ENCODE measurements at regions not wholly inside any gene's neighbourhood (a gene's known extent, or its start where the extent isn't known, plus 50 kb on each side); places are given as distances from the start of the nearest gene placed in this dataset.

DNA sequence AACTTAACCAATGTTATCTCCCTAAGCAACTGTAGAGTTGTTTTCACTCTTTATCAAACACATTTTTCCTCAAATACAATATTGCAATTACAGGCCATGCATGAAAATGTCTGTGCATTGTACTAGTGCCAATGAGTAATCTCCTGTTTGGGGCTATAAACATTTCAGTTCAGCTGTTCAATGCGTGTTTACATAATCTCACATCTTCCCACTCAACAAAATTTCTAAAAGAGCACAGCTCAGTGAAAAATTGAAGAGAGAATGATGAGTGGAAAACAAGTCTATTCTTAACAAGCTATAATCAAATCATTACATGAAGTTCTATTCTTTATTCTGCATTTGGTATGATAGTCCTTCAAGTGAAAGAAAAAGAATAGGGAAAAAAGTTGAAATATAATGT lies 780.5 kb upstream of the CDH9 start:
- Histone ChIP-seq H3K4me2 (no peak overlapping the region), H3K27ac (ENCODE audit: low read depth in 2 of 2, low read length in 1 of 2) (no peak overlapping the region), H3K36me3 (replicated peaks in 1 of 2; ENCODE audit: control insufficient read depth in 1 of 2, insufficient read depth in 2 of 2, low read length in 1 of 2) (no peaks in the 10 kb centered on the region), H3K27me3 (ENCODE audit: insufficient read depth) (no peaks in the 10 kb centered on the region), H2AFZ (ENCODE audit: low read depth) (no peak overlapping the region), H3K4me3 (ENCODE audit: low read depth in 2 of 2, low read length in 1 of 2) (no peak overlapping the region), H4K20me1 (ENCODE audit: insufficient read depth) (no peaks in the 10 kb centered on the region), H3K9me2 (no peaks in the 10 kb centered on the region), H3K9ac (no peak overlapping the region), H3K9me3 (no peaks in the 10 kb centered on the region), H3K4me1 (ENCODE audit: control insufficient read depth in 1 of 2, insufficient read depth in 2 of 2, low read depth in 1 of 2, low read length in 1 of 2) (no peaks in the 10 kb centered on the region), H3K79me2 (ENCODE audit: insufficient read depth) (no peaks in the 10 kb centered on the region), H3F3A (replicated peaks; ENCODE audit: insufficient read depth) (no peaks in the 10 kb centered on the region)
- CTCF ChIA-PET: no interaction called here
- 0% methylated on average over 1 of the region's 1 CpG for WGBS (ENCODE audit: low lambda C conversion rate)
- POLR2A ChIA-PET: no interaction called here
- no peak for DNase-seq
- TF ChIP-seq FOSL2 (IDR thresholded peaks at IDR 0.05; ENCODE audit: borderline replicate concordance, low read depth): no peak
- TF ChIP-seq, protein P1, sequence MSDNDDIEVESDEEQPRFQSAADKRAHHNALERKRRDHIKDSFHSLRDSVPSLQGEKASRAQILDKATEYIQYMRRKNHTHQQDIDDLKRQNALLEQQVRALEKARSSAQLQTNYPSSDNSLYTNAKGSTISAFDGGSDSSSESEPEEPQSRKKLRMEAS (IDR thresholded peaks at IDR 0.05; ENCODE audit: low read depth): no peak
- no peak for TF ChIP-seq MXI1 (IDR thresholded peaks at IDR 0.05; ENCODE audit: low read depth, low read length)
- TF ChIP-seq, protein P2, sequence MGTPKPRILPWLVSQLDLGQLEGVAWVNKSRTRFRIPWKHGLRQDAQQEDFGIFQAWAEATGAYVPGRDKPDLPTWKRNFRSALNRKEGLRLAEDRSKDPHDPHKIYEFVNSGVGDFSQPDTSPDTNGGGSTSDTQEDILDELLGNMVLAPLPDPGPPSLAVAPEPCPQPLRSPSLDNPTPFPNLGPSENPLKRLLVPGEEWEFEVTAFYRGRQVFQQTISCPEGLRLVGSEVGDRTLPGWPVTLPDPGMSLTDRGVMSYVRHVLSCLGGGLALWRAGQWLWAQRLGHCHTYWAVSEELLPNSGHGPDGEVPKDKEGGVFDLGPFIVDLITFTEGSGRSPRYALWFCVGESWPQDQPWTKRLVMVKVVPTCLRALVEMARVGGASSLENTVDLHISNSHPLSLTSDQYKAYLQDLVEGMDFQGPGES (IDR thresholded peaks at IDR 0.05; ENCODE audit: low read depth, low read length): no peak
- TF ChIP-seq MEF2A (IDR thresholded peaks at IDR 0.05; ENCODE audit: borderline replicate concordance, low read depth): no peak

DNA sequence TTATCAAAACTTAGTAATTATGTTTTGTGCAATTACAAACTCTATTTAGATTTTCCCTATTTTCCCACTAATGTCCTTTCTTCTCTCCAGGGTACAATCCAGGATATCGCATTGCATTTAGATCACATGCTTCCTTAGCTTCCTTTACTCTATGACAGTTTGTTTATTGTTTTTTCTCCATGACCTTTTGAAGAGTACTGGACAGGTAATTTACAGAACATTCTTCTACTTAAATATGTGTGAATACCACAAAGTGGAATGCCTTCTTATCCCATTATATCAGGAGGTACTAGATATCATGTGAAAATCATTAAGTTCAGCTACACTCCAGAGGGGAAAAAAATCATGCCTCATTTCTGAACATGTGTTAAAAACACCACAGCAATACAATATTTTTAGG lies 776.6 kb upstream of the CDH9 start:
- Histone ChIP-seq H3K4me2 (no peak overlapping the region), H3K9me2 (no peaks in the 10 kb centered on the region)
- no peak for DNase-seq

DNA sequence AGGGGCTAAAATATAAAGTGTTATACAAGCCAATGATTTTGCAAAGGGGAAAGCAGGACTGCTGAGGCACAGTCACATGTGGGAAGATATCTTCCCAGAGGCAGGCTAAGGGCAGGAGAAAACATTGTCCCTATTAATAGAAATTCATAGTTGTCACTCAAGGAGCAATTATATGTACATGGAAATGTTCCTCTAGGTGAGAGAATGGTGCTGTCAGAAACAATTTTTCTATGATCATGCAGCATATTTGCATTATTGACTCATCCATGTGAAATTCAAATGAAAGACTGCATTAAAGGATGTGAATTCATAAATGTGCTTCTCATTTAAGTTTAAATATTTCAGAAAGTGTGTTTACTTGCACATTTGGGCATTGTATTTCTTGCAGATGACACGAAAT lies 775.9 kb upstream of the CDH9 start:
- H3K9me3 ChIP-seq: no peaks in the 10 kb centered on the region
- DNase-seq: no peak
- H2AFZ ChIP-seq (ENCODE audit: low read depth): no peak overlapping the region
- no peak overlapping the region for H3K4me2 ChIP-seq
- H3F3A ChIP-seq (replicated peaks; ENCODE audit: insufficient read depth): no peaks in the 10 kb centered on the region
- WGBS (ENCODE audit: low lambda C conversion rate): 0% methylated on average over 1 of the region's 1 CpG
- no peak overlapping the region for H3K4me3 ChIP-seq (ENCODE audit: low read depth in 2 of 2, low read length in 1 of 2)
- no peaks in the 10 kb centered on the region for H3K36me3 ChIP-seq (replicated peaks in 1 of 2; ENCODE audit: control insufficient read depth in 1 of 2, insufficient read depth in 2 of 2, low read length in 1 of 2)
- no peaks in the 10 kb centered on the region for H4K20me1 ChIP-seq (ENCODE audit: insufficient read depth)
- no peaks in the 10 kb centered on the region for H3K79me2 ChIP-seq (ENCODE audit: insufficient read depth)
- no peaks in the 10 kb centered on the region for H3K9me2 ChIP-seq
- no peaks in the 10 kb centered on the region for H3K27me3 ChIP-seq (ENCODE audit: insufficient read depth)
- POLR2A ChIA-PET: no interaction called here
- CTCF ChIA-PET: no interaction called here
- no peak overlapping the region for H3K9ac ChIP-seq
- H3K4me1 ChIP-seq (ENCODE audit: control insufficient read depth in 1 of 2, insufficient read depth in 2 of 2, low read depth in 1 of 2, low read length in 1 of 2): no peaks in the 10 kb centered on the region
- no peak overlapping the region for H3K27ac ChIP-seq (ENCODE audit: low read depth in 2 of 2, low read length in 1 of 2)
- TF ChIP-seq, protein P3, sequence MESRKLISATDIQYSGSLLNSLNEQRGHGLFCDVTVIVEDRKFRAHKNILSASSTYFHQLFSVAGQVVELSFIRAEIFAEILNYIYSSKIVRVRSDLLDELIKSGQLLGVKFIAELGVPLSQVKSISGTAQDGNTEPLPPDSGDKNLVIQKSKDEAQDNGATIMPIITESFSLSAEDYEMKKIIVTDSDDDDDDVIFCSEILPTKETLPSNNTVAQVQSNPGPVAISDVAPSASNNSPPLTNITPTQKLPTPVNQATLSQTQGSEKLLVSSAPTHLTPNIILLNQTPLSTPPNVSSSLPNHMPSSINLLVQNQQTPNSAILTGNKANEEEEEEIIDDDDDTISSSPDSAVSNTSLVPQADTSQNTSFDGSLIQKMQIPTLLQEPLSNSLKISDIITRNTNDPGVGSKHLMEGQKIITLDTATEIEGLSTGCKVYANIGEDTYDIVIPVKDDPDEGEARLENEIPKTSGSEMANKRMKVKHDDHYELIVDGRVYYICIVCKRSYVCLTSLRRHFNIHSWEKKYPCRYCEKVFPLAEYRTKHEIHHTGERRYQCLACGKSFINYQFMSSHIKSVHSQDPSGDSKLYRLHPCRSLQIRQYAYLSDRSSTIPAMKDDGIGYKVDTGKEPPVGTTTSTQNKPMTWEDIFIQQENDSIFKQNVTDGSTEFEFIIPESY (IDR thresholded peaks at IDR 0.05; ENCODE audit: borderline replicate concordance, low read depth): no peak
- TF ChIP-seq POLR2AphosphoS5 (IDR thresholded peaks at IDR 0.05; ENCODE audit: low read depth, low read length) (no peak), EP300 (IDR thresholded peaks at IDR 0.05; ENCODE audit: borderline replicate concordance in 1 of 2, low read depth in 1 of 2, low read length in 1 of 2) (no peak), ELF1 (IDR thresholded peaks at IDR 0.05) (no peak), NFIC (IDR thresholded peaks at IDR 0.05; ENCODE audit: borderline replicate concordance) (no peak), RFX5 (IDR thresholded peaks at IDR 0.05; ENCODE audit: low read length) (no peak), FOXJ3 (CRISPR knock-in tag; IDR thresholded peaks at IDR 0.05) (no peak)
- TF ChIP-seq, protein P4, sequence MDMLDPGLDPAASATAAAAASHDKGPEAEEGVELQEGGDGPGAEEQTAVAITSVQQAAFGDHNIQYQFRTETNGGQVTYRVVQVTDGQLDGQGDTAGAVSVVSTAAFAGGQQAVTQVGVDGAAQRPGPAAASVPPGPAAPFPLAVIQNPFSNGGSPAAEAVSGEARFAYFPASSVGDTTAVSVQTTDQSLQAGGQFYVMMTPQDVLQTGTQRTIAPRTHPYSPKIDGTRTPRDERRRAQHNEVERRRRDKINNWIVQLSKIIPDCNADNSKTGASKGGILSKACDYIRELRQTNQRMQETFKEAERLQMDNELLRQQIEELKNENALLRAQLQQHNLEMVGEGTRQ (IDR thresholded peaks at IDR 0.05; ENCODE audit: borderline replicate concordance, low read depth, low read length): no peak
- TF ChIP-seq, protein P5, sequence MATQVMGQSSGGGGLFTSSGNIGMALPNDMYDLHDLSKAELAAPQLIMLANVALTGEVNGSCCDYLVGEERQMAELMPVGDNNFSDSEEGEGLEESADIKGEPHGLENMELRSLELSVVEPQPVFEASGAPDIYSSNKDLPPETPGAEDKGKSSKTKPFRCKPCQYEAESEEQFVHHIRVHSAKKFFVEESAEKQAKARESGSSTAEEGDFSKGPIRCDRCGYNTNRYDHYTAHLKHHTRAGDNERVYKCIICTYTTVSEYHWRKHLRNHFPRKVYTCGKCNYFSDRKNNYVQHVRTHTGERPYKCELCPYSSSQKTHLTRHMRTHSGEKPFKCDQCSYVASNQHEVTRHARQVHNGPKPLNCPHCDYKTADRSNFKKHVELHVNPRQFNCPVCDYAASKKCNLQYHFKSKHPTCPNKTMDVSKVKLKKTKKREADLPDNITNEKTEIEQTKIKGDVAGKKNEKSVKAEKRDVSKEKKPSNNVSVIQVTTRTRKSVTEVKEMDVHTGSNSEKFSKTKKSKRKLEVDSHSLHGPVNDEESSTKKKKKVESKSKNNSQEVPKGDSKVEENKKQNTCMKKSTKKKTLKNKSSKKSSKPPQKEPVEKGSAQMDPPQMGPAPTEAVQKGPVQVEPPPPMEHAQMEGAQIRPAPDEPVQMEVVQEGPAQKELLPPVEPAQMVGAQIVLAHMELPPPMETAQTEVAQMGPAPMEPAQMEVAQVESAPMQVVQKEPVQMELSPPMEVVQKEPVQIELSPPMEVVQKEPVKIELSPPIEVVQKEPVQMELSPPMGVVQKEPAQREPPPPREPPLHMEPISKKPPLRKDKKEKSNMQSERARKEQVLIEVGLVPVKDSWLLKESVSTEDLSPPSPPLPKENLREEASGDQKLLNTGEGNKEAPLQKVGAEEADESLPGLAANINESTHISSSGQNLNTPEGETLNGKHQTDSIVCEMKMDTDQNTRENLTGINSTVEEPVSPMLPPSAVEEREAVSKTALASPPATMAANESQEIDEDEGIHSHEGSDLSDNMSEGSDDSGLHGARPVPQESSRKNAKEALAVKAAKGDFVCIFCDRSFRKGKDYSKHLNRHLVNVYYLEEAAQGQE (IDR thresholded peaks at IDR 0.05; ENCODE audit: low read depth, low read length): no peak

More for the DNA sequence above, 776.6 kb upstream of the CDH9 start:
- Histone ChIP-seq H2AFZ (ENCODE audit: low read depth) (no peak overlapping the region), H3K9ac (no peak overlapping the region), H3K27me3 (ENCODE audit: insufficient read depth) (no peaks in the 10 kb centered on the region), H3K36me3 (replicated peaks in 1 of 2; ENCODE audit: control insufficient read depth in 1 of 2, insufficient read depth in 2 of 2, low read length in 1 of 2) (no peaks in the 10 kb centered on the region), H3F3A (replicated peaks; ENCODE audit: insufficient read depth) (no peaks in the 10 kb centered on the region), H3K4me1 (ENCODE audit: control insufficient read depth in 1 of 2, insufficient read depth in 2 of 2, low read depth in 1 of 2, low read length in 1 of 2) (no peaks in the 10 kb centered on the region), H3K79me2 (ENCODE audit: insufficient read depth) (no peaks in the 10 kb centered on the region), H3K9me3 (no peaks in the 10 kb centered on the region), H3K27ac (ENCODE audit: low read depth in 2 of 2, low read length in 1 of 2) (no peak overlapping the region), H3K4me3 (ENCODE audit: low read depth in 2 of 2, low read length in 1 of 2) (no peak overlapping the region), H4K20me1 (ENCODE audit: insufficient read depth) (no peaks in the 10 kb centered on the region)
- CTCF ChIA-PET: no interaction called here
- TF ChIP-seq JUND (IDR thresholded peaks at IDR 0.05) (no peak), RAD21 (IDR thresholded peaks at IDR 0.05; ENCODE audit: low read length) (no peak), FOSL2 (IDR thresholded peaks at IDR 0.05; ENCODE audit: borderline replicate concordance, low read depth) (no peak)
- POLR2A ChIA-PET: no interaction called here
- 0% methylated on average over 1 of the region's 1 CpG for WGBS (ENCODE audit: low lambda C conversion rate)

Data from SK-N-SH (cell line).